OCI-LY7 (cell line): ENCODE measurements at regions not wholly inside any gene's neighbourhood (a gene's known extent, or its start where the extent isn't known, plus 50 kb on each side); places are given as distances from the start of the nearest gene placed in this dataset.

Experiments
- BruUV-seq: library from RNA; stranded (reverse); fragments of 400-500 nt; replicated peaks from 2 replicates; lab custom pipeline; 2021; lab: Mats Ljungman, UMichigan
- CTCF ChIA-PET: fragments of 300-600 bp; sonication (Branson Sonifier 250); formaldehyde crosslinking; loops from one replicate; lab custom pipeline; 2022; ENCODE audit warnings: antibody characterized with exemption; ENCODE audit not compliant: unreplicated experiment; lab: Charles Lee
- POLR2A ChIA-PET: fragments of 300-600 bp; sonication (Branson Sonifier 250); formaldehyde crosslinking; loops from one replicate; lab custom pipeline; 2022; ENCODE audit warnings: antibody characterized with exemption; lab: Charles Lee
- DNase-seq: peaks from one replicate; pipeline ENCODE4 v3.0.0-alpha.2; 2015; ENCODE audit warnings: low spot score
- H2AFZ ChIP-seq: fragments of 200-600 bp; sonication (generic), shearing (Covaris generic); 2 replicates; pipeline ENCODE4 v1.6.1; 2014; ENCODE audit warnings: mild to moderate bottlenecking, antibody characterized with exemption, low read length, moderate library complexity
- H3K27ac ChIP-seq: fragments of 200-600 bp; sonication (generic); 2 replicates; pipeline ENCODE4 v1.5.1; 2014; ENCODE audit warnings: mixed run types, low read depth, mild to moderate bottlenecking, moderate library complexity, low read length, inconsistent platforms; ENCODE audit not compliant: poor library complexity, severe bottlenecking
- H3K36me3 ChIP-seq: fragments of 200-600 bp; sonication (generic); 2 replicates; pipeline ENCODE4 v1.6.1; 2014; ENCODE audit warnings: mild to moderate bottlenecking, antibody characterized with exemption, low read length, moderate library complexity, mixed read lengths; ENCODE audit not compliant: insufficient read depth
- H3K4me1 ChIP-seq: fragments of 200-600 bp; sonication (generic); 2 replicates; pipeline ENCODE4 v1.5.1; 2014; ENCODE audit warnings: mild to moderate bottlenecking, low read length; ENCODE audit not compliant: insufficient read depth, poor library complexity, severe bottlenecking
- H3K4me2 ChIP-seq: fragments of 200-600 bp; sonication (generic); 2 replicates; pipeline ENCODE4 v1.6.1; 2014; ENCODE audit warnings: mild to moderate bottlenecking, low read length
- H3K4me3 ChIP-seq: fragments of 200-600 bp; sonication (generic); 2 replicates; pipeline ENCODE4 v1.5.1; 2014; ENCODE audit warnings: mild to moderate bottlenecking, low read depth, low read length; ENCODE audit not compliant: poor library complexity, severe bottlenecking
- H3K79me2 ChIP-seq: fragments of 200-600 bp; sonication (generic); 2 replicates; pipeline ENCODE4 v1.6.1; 2016; ENCODE audit warnings: low read depth, mild to moderate bottlenecking, low read length, moderate library complexity, mixed read lengths; ENCODE audit not compliant: insufficient read depth
- H3K9me2 ChIP-seq: fragments of 200-600 bp; sonication (generic); 2 replicates; pipeline ENCODE4 v1.6.1; 2016; ENCODE audit warnings: mild to moderate bottlenecking, low read length, mixed read lengths; ENCODE audit not compliant: insufficient read depth
- H3K9me3 ChIP-seq: fragments of 200-600 bp; sonication (generic); 2 replicates; pipeline ENCODE4 v1.6.1; 2014; ENCODE audit warnings: mild to moderate bottlenecking, mixed run types, low read length, mixed read lengths
- H4K20me1 ChIP-seq: fragments of 200-600 bp; sonication (generic); 2 replicates; pipeline ENCODE4 v1.6.1; 2014; ENCODE audit warnings: mild to moderate bottlenecking, antibody characterized with exemption, low read length, moderate library complexity, mixed read lengths; ENCODE audit not compliant: insufficient read depth
- CTCF ChIP-seq: fragments of 200-600 bp; sonication (generic); conservative IDR thresholded peaks from 2 replicates; pipeline ENCODE4 v1.5.1; 2014; ENCODE audit warnings: mild to moderate bottlenecking, antibody characterized with exemption, low read length, moderate library complexity, mixed read lengths
- EZH2phosphoT487 ChIP-seq: fragments of 200-600 bp; sonication (generic); IDR thresholded peaks from 2 replicates; pipeline ENCODE4 v1.6.1; 2018; ENCODE audit warnings: low read depth, borderline replicate concordance, mild to moderate bottlenecking, mixed run types, antibody characterized with exemption, low read length, moderate library complexity, mixed read lengths
- intact Hi-C: fragments of 100-400 bp; cut with micrococcal nuclease; formaldehyde crosslinking; loops from one replicate; pipeline ENCODE4 v1.10.0; 2022; ENCODE audit not compliant: unreplicated experiment

- no TSS peak for BruUV-seq
These were observed 154.1 kb upstream of the HS3ST3A1 start for GRCh38 chr17:13755851-13756250.

GRCh38 chr17:13756763-13757162 is 155.0 kb upstream of the HS3ST3A1 start:
- no peaks in the 10 kb centered on the region for H3K4me1 ChIP-seq
- no peak overlapping the region for H3K27ac ChIP-seq
- no peak overlapping the region for H3K4me3 ChIP-seq
- POLR2A ChIA-PET: interaction anchor here (0.6 kb wide), 1 partner anchor 1449 kb away, joined by 3 read pairs; no protein-coding TSS in a partner anchor
- H3K9me3 ChIP-seq: no peaks in the 10 kb centered on the region
- H4K20me1 ChIP-seq: no peaks in the 10 kb centered on the region
- no peak overlapping the region for H3K4me2 ChIP-seq
- no peaks in the 10 kb centered on the region for H3K36me3 ChIP-seq
- DNase-seq: no peak
- no TSS peak for BruUV-seq
- intact Hi-C loops: no loop called here
- CTCF ChIA-PET: no interaction called here
- no peak for TF ChIP-seq EZH2phosphoT487
- TF ChIP-seq CTCF: no peak
- H3K9me2 ChIP-seq: no peaks in the 10 kb centered on the region
- no peaks in the 10 kb centered on the region for H3K79me2 ChIP-seq
- H2AFZ ChIP-seq: no peak overlapping the region

More at GRCh38 chr17:13755851-13756250, 154.1 kb upstream of the HS3ST3A1 start:
- POLR2A ChIA-PET: interaction anchor here (0.6 kb wide), 1 partner anchor 1450 kb away, joined by 3 read pairs; no protein-coding TSS in a partner anchor
- Histone ChIP-seq H3K9me2 (no peaks in the 10 kb centered on the region), H3K4me2 (no peak overlapping the region), H3K4me1 (no peaks in the 10 kb centered on the region), H3K79me2 (no peaks in the 10 kb centered on the region), H3K27ac (no peak overlapping the region), H3K36me3 (no peaks in the 10 kb centered on the region), H4K20me1 (no peaks in the 10 kb centered on the region), H3K9me3 (no peaks in the 10 kb centered on the region), H3K4me3 (no peak overlapping the region), H2AFZ (no peak overlapping the region)
- no peak for DNase-seq
- intact Hi-C loops: no loop called here
- CTCF ChIA-PET: no interaction called here
- TF ChIP-seq CTCF: no peak
- TF ChIP-seq EZH2phosphoT487: no peak

- intact Hi-C loops: no loop called here
- no peak overlapping the region for H3K4me3 ChIP-seq
- H3K36me3 ChIP-seq: no peaks in the 10 kb centered on the region
- no peaks in the 10 kb centered on the region for H4K20me1 ChIP-seq
- H3K79me2 ChIP-seq: no peaks in the 10 kb centered on the region
- H2AFZ ChIP-seq: no peak overlapping the region
- POLR2A ChIA-PET: no interaction called here
- no peak for DNase-seq
- no peak for TF ChIP-seq EZH2phosphoT487
- TF ChIP-seq CTCF: no peak
- no peak overlapping the region for H3K27ac ChIP-seq
- CTCF ChIA-PET: no interaction called here
- no peaks in the 10 kb centered on the region for H3K9me3 ChIP-seq
- no peaks in the 10 kb centered on the region for H3K9me2 ChIP-seq
- BruUV-seq: no TSS peak
- H3K4me1 ChIP-seq: no peaks in the 10 kb centered on the region
- no peak overlapping the region for H3K4me2 ChIP-seq
These were observed 156.1 kb upstream of the HS3ST3A1 start for GRCh38 chr17:13757871-13758270.
